Left ventricle myocardium inferior (tissue), 1 donor: ENCODE measurements at regions not wholly inside any gene's neighbourhood (a gene's known extent, or its start where the extent isn't known, plus 50 kb on each side); places are given as distances from the start of the nearest gene placed in this dataset.

Experiments
- DNase-seq: peaks from one replicate; pipeline ENCODE4 v3.0.0-alpha.2; 2020
- H3K27ac ChIP-seq: fragments of 200-600 bp; replicated peaks from 2 replicates; pipeline ENCODE4 v1.8.0; 2021
- H3K27me3 ChIP-seq: fragments of 200-600 bp; 2 replicates; pipeline ENCODE4 v1.8.0; 2021; ENCODE audit warnings: low read depth
- H3K36me3 ChIP-seq: fragments of 200-600 bp; 2 replicates; pipeline ENCODE4 v1.8.0; 2021
- H3K4me1 ChIP-seq: fragments of 200-600 bp; 2 replicates; pipeline ENCODE4 v1.8.0; 2021
- H3K4me3 ChIP-seq: fragments of 200-600 bp; 2 replicates; pipeline ENCODE4 v1.8.0; 2021; ENCODE audit warnings: mild to moderate bottlenecking, moderate library complexity
- H3K9me3 ChIP-seq: fragments of 200-600 bp; replicated peaks from 2 replicates; pipeline ENCODE4 v1.8.0; 2021
- intact Hi-C: fragments of 100-400 bp; cut with micrococcal nuclease; formaldehyde crosslinking; loops from one replicate; pipeline ENCODE4 v1.11.0; 2022
- TF ChIP-seq, protein P1 (sequence below): fragments of 200-600 bp; IDR thresholded peaks from 2 replicates; pipeline ENCODE4 v1.8.0; 2021; ENCODE audit warnings: antibody characterized with exemption, mild to moderate bottlenecking, borderline replicate concordance
- donor health status: DM: no; HTN: yes; CAD: no; lungs with severe emphysema.

DNA sequence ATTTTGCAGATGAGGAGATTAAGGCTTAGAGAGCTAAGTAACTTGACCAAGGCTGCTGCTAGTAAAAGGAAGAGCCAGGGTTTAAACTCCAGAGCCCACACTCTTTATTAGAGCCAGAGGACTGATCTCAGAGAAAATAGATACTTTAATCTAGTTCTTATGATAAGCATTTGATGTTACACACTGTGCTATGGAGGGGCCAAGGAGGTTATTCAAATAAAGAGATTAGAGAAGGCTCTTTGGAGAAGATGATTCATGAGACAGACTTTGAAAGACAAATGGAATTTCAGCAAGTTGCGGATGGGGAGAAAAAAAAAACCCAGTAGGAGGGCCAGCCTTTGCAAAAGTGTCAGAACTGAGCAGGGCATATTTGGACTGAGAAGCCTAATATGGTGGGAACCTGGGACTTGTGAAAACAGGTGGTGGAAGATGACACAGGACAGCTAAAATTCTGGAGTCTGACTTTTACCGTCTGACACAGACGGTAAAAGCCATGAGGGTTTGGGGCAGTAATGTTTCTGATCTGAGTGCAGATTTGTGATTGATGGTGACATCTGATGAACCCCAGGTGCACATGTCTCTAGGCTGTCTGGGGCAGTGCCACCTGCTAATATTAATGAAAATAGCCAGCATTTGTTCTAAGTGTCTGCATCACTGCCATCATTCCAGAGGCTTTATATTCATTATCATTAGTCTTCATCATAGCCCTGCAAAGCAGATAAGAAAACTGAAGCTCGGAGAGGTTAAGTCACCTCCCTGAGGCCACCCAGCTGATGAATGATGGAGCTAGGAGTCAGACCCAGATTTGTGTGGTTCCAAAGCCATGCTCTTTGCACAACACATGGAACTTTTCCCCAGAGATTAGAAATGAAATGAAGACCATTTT is 65.3 kb upstream of the CXCL14 start:
- TF ChIP-seq, protein P1, sequence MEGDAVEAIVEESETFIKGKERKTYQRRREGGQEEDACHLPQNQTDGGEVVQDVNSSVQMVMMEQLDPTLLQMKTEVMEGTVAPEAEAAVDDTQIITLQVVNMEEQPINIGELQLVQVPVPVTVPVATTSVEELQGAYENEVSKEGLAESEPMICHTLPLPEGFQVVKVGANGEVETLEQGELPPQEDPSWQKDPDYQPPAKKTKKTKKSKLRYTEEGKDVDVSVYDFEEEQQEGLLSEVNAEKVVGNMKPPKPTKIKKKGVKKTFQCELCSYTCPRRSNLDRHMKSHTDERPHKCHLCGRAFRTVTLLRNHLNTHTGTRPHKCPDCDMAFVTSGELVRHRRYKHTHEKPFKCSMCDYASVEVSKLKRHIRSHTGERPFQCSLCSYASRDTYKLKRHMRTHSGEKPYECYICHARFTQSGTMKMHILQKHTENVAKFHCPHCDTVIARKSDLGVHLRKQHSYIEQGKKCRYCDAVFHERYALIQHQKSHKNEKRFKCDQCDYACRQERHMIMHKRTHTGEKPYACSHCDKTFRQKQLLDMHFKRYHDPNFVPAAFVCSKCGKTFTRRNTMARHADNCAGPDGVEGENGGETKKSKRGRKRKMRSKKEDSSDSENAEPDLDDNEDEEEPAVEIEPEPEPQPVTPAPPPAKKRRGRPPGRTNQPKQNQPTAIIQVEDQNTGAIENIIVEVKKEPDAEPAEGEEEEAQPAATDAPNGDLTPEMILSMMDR = no peak
- DNase-seq = no peak
- intact Hi-C loops = no loop called here
- Histone ChIP-seq H3K36me3 (no peaks in the 10 kb centered on the region), H3K4me1 (no peaks in the 10 kb centered on the region), H3K27me3 (peaks cover 4% of the 10 kb centered on the region), H3K4me3 (no peak overlapping the region), H3K27ac (no peak overlapping the region), H3K9me3 (peaks cover 7% of the 10 kb centered on the region)

DNA sequence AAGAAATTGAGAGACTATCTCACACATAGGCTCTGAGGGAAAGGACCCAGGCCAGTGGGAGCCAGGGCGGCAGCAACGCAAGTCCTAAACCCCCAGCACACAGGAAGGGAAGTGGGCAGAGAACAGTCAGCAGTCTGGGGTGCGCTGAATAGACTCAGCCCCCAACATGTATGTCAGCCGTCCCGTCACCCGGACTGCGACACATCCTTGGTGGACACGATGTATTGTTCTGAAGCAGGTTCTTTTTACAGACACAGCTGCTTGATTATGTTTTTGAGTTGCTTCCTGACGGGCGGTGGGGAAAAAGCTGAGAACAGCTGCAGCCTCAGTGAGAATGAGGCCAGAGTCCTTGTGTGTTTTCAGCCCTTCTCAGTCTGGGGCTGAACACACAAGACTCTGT is 64.1 kb upstream of the CXCL14 start:
- peak overlapping the region; percentile 27 for H3K27ac ChIP-seq
- H3K27me3 ChIP-seq = peaks cover 11% of the 10 kb centered on the region
- no peak for DNase-seq

DNA sequence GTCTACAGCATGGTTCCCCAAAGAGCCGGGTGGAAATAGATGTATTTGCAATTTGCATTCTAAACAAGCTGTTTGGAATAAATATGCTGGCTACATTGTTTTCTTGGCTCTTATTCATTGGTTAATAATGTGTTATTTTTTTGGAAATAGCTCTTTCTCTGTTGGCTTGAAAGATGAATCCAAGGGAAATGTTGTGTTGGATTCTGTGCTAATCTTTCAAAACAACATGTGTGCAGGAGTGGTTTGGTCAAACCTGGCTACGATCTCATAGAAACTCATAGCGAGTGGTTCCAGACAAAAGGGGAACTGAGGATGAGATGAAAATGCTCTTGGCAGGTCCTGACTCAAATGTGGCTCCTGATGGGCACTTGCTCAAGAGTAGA is 63.7 kb upstream of the CXCL14 start:
- Histone ChIP-seq H3K4me1 (no peaks in the 10 kb centered on the region), H3K27ac (peak overlapping the region; percentile 27), H3K4me3 (no peak overlapping the region), H3K36me3 (no peaks in the 10 kb centered on the region), H3K27me3 (peaks cover 15% of the 10 kb centered on the region), H3K9me3 (peaks cover 7% of the 10 kb centered on the region)
- intact Hi-C loops = no loop called here
- TF ChIP-seq, protein P1 = no peak
- DNase-seq = no peak

More for the DNA sequence above, 64.1 kb upstream of the CXCL14 start:
- no peaks in the 10 kb centered on the region for H3K4me1 ChIP-seq
- intact Hi-C loops = no loop called here
- H3K4me3 ChIP-seq = no peak overlapping the region
- TF ChIP-seq, protein P1 = no peak
- H3K36me3 ChIP-seq = no peaks in the 10 kb centered on the region
- H3K9me3 ChIP-seq = peaks cover 7% of the 10 kb centered on the region

DNA sequence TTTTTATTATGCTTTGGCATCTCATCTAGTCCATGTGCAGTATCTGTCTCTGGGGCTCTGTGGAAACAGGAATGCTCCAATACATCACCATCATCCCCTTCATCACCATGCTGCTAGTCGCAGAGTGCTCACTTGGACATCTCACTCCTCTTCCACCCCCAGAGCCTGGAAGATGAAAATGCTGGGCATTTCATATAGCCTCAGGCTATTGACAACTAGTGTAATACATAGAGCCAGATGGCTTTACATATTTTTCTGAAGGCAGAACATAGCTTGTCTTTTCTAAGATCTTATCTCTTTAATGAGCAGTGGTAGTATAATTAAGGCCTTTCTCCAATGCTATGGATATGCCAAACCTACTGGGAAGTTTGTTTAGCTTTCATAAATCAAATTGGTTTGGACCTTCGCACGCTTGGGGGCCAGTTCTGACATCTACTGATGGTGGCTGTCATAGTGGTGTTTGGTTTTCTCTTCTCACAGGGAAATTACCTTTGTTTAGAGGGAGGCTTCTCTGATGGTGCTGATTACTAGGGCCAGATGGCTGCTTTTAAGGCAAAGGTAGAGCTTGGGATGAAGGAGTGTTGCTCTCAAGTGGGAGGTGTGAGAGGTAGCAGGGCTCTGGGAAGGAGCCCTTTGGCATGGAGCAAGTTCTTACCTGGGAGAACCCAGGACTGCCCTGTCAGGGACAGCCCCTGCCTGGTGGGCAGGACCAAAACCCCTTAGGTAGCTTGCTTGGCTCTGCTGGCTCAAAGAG is 63.1 kb upstream of the CXCL14 start:
- TF ChIP-seq, protein P1 = no peak
- intact Hi-C loops = no loop called here
- peaks cover 21% of the 10 kb centered on the region for H3K27me3 ChIP-seq
- no peak for DNase-seq
- H3K4me3 ChIP-seq = no peak overlapping the region
- H3K36me3 ChIP-seq = no peaks in the 10 kb centered on the region
- H3K27ac ChIP-seq = no peak overlapping the region
- H3K4me1 ChIP-seq = no peaks in the 10 kb centered on the region
- peaks cover 7% of the 10 kb centered on the region for H3K9me3 ChIP-seq

DNA sequence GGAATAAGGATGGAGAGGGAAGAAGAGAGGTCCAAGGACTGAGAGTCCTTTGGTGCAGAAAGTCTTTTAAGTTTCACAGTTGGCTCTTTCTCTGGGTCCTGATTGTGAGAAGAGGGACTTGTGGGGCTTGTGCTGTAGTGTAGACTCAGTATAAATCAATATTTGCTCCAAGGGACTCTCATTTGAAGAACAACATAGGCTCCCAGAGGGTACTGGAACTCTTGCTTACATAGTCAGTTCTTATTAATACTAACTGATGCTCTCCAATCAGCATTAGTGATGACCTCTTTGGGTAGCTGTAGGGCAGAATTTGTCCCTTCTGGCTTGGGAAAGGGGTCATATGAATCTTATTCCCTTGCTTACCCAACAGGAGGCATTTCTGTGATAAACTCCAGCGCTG is 62.5 kb upstream of the CXCL14 start:
- Histone ChIP-seq H3K27ac (no peak overlapping the region), H3K4me1 (no peaks in the 10 kb centered on the region), H3K27me3 (peaks cover 27% of the 10 kb centered on the region), H3K36me3 (no peaks in the 10 kb centered on the region), H3K9me3 (peaks cover 7% of the 10 kb centered on the region), H3K4me3 (no peak overlapping the region)
- intact Hi-C loops = no loop called here
- no peak for DNase-seq
- TF ChIP-seq, protein P1 = no peak
